ENCODE measurements at regions not wholly inside any gene's neighbourhood (a gene's known extent, or its start where the extent isn't known, plus 50 kb on each side); places are given as distances from the start of the nearest gene placed in this dataset.
"Not testable (repeated sequence)": the region's sequence is repeated elsewhere in the genome, so short reads cannot be mapped to it uniquely, and the experiment has no call there.

GRCh38 chrY:18884748-18885147, 111.2 kb upstream of the HSFY2 start:
- no peak for DNase-seq (ENCODE audit: low spot score)
- TF ChIP-seq CTCF (IDR thresholded peaks at IDR 0.05; ENCODE audit: extremely low read depth, missing control alignments) = no peak

GRCh38 chrY:18869145-18869544, 95.6 kb upstream of the HSFY2 start:
- not testable (repeated sequence) for DNase-seq (ENCODE audit: low spot score)

- not testable (repeated sequence) for DNase-seq (ENCODE audit: low spot score)
Measured at GRCh38 chrY:18866887-18867551, 93.5 kb upstream of the HSFY2 start.

GRCh38 chrY:18860856-18861255, 87.3 kb upstream of the HSFY2 start:
- DNase-seq (ENCODE audit: low spot score) = not testable (repeated sequence)

- DNase-seq (ENCODE audit: low spot score) = not testable (repeated sequence)
Measured at GRCh38 chrY:18858484-18859191, 85.1 kb upstream of the HSFY2 start.

GRCh38 chrY:18855184-18855583, 81.6 kb upstream of the HSFY2 start:
- DNase-seq (ENCODE audit: low spot score) = not testable (repeated sequence)

GRCh38 chrY:18853323-18853722, 79.8 kb upstream of the HSFY2 start:
- DNase-seq (ENCODE audit: low spot score) = not testable (repeated sequence)

GRCh38 chrY:18836643-18837042, 63.1 kb upstream of the HSFY2 start:
- DNase-seq (ENCODE audit: low spot score) = not testable (repeated sequence)

All from GM20000 (cell line).